ENCODE measurements at regions not wholly inside any gene's neighbourhood (a gene's known extent, or its start where the extent isn't known, plus 50 kb on each side); places are given as distances from the start of the nearest gene placed in this dataset.

DNA sequence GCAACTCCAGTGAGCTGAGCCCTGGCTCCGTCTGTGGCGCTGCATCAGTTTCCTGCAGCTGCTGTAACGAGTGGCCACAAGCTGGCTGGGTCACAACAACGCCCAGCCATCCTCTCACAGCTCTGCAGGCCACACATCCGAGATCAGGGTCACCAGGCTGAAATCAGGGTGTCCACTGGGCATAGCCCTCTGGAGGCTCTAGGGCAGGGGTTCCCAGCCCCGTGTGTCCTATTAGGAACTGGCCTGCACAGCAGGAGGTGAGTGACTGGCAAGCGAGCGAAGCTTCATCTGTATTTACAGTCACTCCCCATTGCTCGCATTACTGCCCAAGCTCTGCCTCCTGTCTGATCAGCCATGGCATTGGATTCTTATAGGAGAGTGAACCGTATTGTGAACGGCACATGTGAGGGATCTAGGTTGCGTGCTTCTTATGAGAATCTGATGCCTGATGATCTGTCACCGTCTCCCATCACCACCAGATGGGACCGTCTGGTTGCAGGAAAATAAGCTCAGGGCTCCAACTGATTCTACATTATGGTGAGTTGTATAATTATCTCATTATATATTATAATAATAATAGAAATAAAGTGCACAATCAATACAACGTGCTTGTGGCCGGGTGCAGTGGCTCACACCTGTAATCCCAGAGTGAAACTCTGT lies 176.5 kb downstream of the SEC14L1 start:
- no peak for FAIRE-seq
- TF ChIP-seq POLR2A (IDR thresholded peaks at IDR 0.05; ENCODE audit: low read depth, low read length): no peak
- no peak for DNase-seq (ENCODE audit: insufficient read length, low spot score)

GRCh38 chr17:77318021-77318420 lies 177.3 kb downstream of the SEC14L1 start:
- no peak for TF ChIP-seq POLR2A (IDR thresholded peaks at IDR 0.05; ENCODE audit: low read depth, low read length)
- DNase-seq (ENCODE audit: insufficient read length, low spot score) (no peak), FAIRE-seq (no peak)

DNA sequence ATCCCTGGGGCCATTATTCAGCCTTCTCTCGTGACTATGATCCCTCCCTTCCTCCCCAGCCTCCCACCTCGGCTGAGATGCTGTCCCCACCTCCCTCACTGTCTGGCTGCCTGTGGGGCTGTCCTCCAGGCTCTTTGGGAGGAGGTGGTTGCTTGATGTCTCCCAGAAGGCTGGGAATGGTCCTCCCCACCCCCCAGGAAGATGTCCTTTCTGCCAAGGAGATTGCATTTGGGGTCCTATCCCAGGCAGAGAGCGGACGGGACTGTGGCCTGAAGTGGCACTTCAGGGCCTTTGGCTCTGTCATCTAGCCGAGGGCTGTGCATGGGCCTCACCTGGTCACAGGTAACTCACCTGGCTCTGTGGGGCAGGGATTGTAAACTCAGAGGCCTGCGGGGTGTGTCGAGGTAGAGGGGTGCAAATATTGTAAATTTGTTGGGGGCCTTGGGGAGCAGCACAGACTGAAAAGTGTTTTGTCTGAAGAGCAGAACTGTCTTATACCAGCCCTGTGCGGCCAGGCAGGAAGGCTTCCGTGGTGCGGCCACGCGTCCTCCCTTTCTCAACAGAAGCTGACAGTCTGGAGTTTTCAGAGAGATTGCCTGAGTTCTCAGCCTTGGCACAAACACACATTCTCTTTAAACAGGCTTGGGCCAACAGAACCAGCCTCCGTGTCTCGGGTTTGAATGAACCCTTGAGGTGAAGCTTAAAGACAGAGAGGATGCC lies 177.9 kb downstream of the SEC14L1 start:
- no peak for DNase-seq (ENCODE audit: insufficient read length, low spot score)
- no peak for FAIRE-seq
- TF ChIP-seq POLR2A (IDR thresholded peaks at IDR 0.05; ENCODE audit: low read depth, low read length): no peak

GRCh38 chr17:77319211-77320043 lies 178.7 kb downstream of the SEC14L1 start:
- DNase-seq (ENCODE audit: insufficient read length, low spot score) (peak; percentile 92), FAIRE-seq (no peak)
- TF ChIP-seq POLR2A (IDR thresholded peaks at IDR 0.05; ENCODE audit: low read depth, low read length): peak; percentile 83

DNA sequence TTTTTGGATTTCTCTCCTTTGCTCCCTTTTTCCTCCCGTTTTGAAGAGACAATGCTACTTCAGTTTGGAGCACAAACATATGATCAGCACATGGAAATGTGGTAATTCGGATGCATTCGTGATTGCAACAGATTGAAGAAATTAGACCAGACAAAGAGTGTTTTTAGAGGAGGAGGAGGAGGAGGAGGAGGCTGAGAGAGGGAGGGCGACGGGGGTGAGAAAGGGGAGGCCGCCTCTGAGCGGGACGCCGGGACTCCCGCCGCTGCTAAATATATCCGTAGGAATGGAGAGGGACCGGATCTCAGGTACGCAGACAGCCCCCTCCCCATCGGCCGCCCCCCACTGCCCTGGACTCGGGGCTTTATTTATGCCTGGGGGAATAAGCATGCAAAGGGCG lies 179.3 kb downstream of the SEC14L1 start:
- DNase-seq (ENCODE audit: insufficient read length, low spot score) (no peak), FAIRE-seq (no peak)

DNA sequence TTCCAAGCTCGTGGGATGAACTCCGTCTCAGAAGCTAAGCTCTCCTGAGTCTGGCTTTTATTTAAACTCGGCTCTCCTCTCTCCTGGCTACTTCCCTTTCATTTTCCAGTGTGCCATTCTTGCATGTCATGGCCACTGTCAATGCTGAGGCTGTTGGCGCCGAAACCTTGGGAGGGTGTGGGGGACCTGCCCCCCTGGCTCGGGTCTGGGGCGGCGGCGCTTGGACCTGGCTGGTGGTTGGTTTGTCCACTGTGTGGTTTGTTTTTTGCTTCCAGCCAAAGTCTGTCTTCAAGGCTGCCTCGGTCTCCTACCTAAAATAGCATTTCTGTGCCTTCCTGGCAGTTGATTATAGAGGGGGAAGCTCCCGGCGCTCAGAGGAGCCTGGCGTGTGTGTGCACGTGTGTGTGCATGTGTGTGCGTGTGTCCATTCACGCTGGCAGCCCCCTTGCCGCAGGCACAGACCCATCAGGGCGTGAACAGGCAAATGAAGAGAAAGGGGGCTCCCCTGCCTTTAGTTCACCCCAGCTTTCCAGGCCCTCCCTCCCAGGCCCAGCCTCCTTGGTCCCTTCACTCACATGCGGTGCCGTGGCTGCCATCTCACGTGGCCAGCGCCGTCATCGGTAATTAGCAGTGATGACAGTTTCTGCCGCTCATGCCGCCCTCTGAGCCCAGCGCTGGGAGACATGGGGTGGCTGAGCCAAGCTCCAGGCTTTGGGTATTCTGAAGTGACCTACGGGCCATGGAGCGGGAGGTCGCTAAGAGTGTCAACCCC lies 179.9 kb downstream of the SEC14L1 start:
- DNase-seq (ENCODE audit: insufficient read length, low spot score): no peak
- no peak for FAIRE-seq
- peak; percentile 62 for TF ChIP-seq POLR2A (IDR thresholded peaks at IDR 0.05; ENCODE audit: low read depth, low read length)

More for the DNA sequence above, 179.3 kb downstream of the SEC14L1 start:
- no peak for TF ChIP-seq POLR2A (IDR thresholded peaks at IDR 0.05; ENCODE audit: low read depth, low read length)

DNA sequence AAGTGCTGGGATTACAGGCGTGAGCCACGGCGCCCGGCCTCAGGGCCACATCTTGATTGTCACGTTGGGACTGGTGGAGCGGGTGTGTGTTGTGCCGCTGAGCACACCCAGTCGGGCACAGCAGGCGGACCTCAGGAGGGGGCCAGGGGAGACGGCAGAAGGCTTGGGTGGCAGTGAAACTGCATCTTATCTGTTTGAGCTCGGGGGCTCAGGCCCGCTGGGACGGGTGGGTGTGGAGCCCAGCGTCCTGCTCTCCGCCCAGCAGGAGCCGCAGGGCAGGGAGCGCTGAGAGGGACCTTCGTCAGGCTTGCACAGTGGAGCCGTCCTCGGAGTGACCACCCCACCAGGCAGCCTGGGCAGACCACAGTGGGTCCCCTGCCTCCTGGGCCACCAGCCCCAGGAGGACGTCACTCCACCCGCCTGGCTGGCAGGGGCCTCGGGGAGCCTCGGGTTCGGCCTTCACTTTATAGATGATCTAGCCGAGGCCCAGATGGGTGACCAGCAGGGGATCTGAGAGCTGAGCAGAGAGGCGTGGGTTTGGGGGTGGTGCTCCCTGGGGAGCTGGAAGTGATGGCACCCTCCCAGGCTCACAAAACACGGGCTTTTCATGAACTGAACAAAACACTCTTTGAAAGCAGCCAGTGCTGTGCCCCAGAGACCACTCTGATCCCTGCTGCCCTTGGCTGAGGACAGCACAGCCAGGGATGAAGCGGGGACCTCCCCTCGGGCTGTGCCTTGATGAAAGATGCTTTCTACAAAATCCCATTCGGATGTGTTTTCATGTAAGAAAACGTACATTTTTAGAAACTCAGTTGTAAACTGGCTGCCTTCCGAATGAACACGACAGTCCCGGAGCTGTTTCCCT lies 181.1 kb downstream of the SEC14L1 start:
- no peak for DNase-seq (ENCODE audit: insufficient read length, low spot score)
- no peak for FAIRE-seq
- peak; percentile 40; the same call in 1 of the 2 replicates for TF ChIP-seq POLR2A (IDR thresholded peaks at IDR 0.05; ENCODE audit: low read depth, low read length)

GRCh38 chr17:77322514-77323412 lies 182.0 kb downstream of the SEC14L1 start:
- FAIRE-seq (no peak), DNase-seq (ENCODE audit: insufficient read length, low spot score) (peak; percentile 85)
- TF ChIP-seq POLR2A (IDR thresholded peaks at IDR 0.05; ENCODE audit: low read depth, low read length): peak; percentile 86

GRCh38 chr17:77323413-77324171 lies 182.8 kb downstream of the SEC14L1 start:
- DNase-seq (ENCODE audit: insufficient read length, low spot score): no peak
- TF ChIP-seq POLR2A (IDR thresholded peaks at IDR 0.05; ENCODE audit: low read depth, low read length): peak; percentile 61
- FAIRE-seq: no peak

DNA sequence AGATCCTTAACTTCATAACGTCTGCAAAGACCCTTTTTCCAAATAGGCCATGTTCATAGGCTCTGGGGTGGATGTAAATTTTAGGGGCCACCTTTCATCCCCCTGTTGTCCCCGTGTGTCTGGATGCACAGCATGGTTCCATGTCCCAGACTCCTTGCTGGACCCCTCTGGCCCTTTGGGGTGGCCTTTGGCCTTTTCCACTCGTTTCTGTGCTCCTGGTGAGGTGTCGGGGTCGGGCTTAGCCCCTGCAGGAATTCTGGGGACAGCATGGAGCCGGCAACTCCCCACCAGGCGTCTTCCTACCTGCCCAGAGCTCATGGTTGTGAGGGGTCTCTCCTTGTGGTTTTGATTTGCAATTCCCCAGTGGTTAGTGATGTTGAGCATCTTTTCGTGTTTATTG lies 183.5 kb downstream of the SEC14L1 start:
- no peak for DNase-seq (ENCODE audit: insufficient read length, low spot score)
- no peak for TF ChIP-seq POLR2A (IDR thresholded peaks at IDR 0.05; ENCODE audit: low read depth, low read length)
- no peak for FAIRE-seq

- FAIRE-seq (no peak), DNase-seq (ENCODE audit: insufficient read length, low spot score) (no peak)
- no peak for TF ChIP-seq POLR2A (IDR thresholded peaks at IDR 0.05; ENCODE audit: low read depth, low read length)
Observed at GRCh38 chr17:77325577-77326075, 184.9 kb downstream of the SEC14L1 start.
